NCI-H524 (cell line): ENCODE measurements at regions not wholly inside any gene's neighbourhood (a gene's known extent, or its start where the extent isn't known, plus 50 kb on each side); places are given as distances from the start of the nearest gene placed in this dataset.
"Not testable (repeated sequence)": the region's sequence is repeated elsewhere in the genome, so short reads cannot be mapped to it uniquely, and the experiment has no call there.

Experiments
- DNase-seq, 2 experiments: peaks; one replicate each; lab custom pipeline; 2025; lab: John Stamatoyannopoulos, UW

GRCh38 chr17:72448019-72448418, 327.2 kb downstream of the SOX9 start:
- DNase-seq: no peak

GRCh38 chr17:72452286-72453173, 331.7 kb downstream of the SOX9 start:
- DNase-seq: no peak

- no peak for DNase-seq
Measured at GRCh38 chr17:72454342-72454741, 333.5 kb downstream of the SOX9 start.

- DNase-seq: no peak
Measured at GRCh38 chr17:72455562-72455961, 334.7 kb downstream of the SOX9 start.

- DNase-seq: no peak
Measured at GRCh38 chr17:72456075-72456474, 335.3 kb downstream of the SOX9 start.

GRCh38 chr17:72457712-72458111, 336.9 kb downstream of the SOX9 start:
- no peak for DNase-seq

GRCh38 chr17:72458301-72458700, 337.5 kb downstream of the SOX9 start:
- DNase-seq: no peak

- no peak for DNase-seq
Measured at GRCh38 chr17:72460711-72461110, 339.9 kb downstream of the SOX9 start.

- DNase-seq: no peak
Measured at GRCh38 chr17:72461757-72462156, 340.9 kb downstream of the SOX9 start.

GRCh38 chr17:72462407-72462806, 341.6 kb downstream of the SOX9 start:
- DNase-seq: no peak

GRCh38 chr17:72462814-72463213, 342.0 kb downstream of the SOX9 start:
- no peak for DNase-seq

- DNase-seq: no peak
Measured at GRCh38 chr17:72463287-72464102, 342.7 kb downstream of the SOX9 start.

- not testable (repeated sequence) for DNase-seq
Measured at GRCh38 chr17:72464221-72464620, 343.4 kb downstream of the SOX9 start.

GRCh38 chr17:72465191-72466024, 344.6 kb downstream of the SOX9 start:
- peak in 1 of 2 experiments; percentile 52 for DNase-seq

GRCh38 chr17:72466199-72466598, 345.4 kb downstream of the SOX9 start:
- no peak for DNase-seq

- no peak for DNase-seq
Measured at GRCh38 chr17:72466606-72467005, 345.8 kb downstream of the SOX9 start.

GRCh38 chr17:72467841-72468653, 347.2 kb downstream of the SOX9 start:
- no peak for DNase-seq

- DNase-seq: no peak
Measured at GRCh38 chr17:72468841-72469240, 348.0 kb downstream of the SOX9 start.

- peak in 1 of 2 experiments; percentile 45 for DNase-seq
Measured at GRCh38 chr17:72470121-72470705, 349.4 kb downstream of the SOX9 start.

- no peak for DNase-seq
Measured at GRCh38 chr17:72470734-72471133, 349.9 kb downstream of the SOX9 start.

- DNase-seq: no peak
Measured at GRCh38 chr17:72471296-72471695, 350.5 kb downstream of the SOX9 start.
